OCI-LY3 (cell line): ENCODE measurements at regions not wholly inside any gene's neighbourhood (a gene's known extent, or its start where the extent isn't known, plus 50 kb on each side); places are given as distances from the start of the nearest gene placed in this dataset.

Source experiments
- H2AFZ ChIP-seq: fragments of 200-600, 300-600 bp; shearing (Covaris generic); 2 replicates; pipeline ENCODE4 v1.6.0; 2014; ENCODE audit warnings: antibody characterized with exemption, low read depth, low read length
- H3K27ac ChIP-seq: fragments of 200-600, 300-600 bp; sonication (generic); 2 replicates; pipeline ENCODE4 v1.5.1; 2014; ENCODE audit warnings: mild to moderate bottlenecking, low read length, moderate library complexity, mixed read lengths
- H3K27me3 ChIP-seq: fragments of 200-600, 300-600 bp; sonication (generic); 2 replicates; pipeline ENCODE4 v1.6.1; 2014; ENCODE audit warnings: low read depth, low read length, mixed read lengths
- H3K36me3 ChIP-seq: fragments of 200-600, 300-600 bp; sonication (generic); replicated peaks from 2 replicates; pipeline ENCODE3; 2014; ENCODE audit warnings: low read depth, low read length, mixed read lengths
- H3K4me1 ChIP-seq: fragments of 300-600, 200-600 bp; sonication (generic); 2 replicates; pipeline ENCODE4 v1.6.1; 2014; ENCODE audit warnings: low read length, mixed read lengths
- H3K4me2 ChIP-seq: fragments of 200-600, 300-600 bp; sonication (generic); 2 replicates; pipeline ENCODE4 v1.6.1; 2014; ENCODE audit warnings: low read length, mixed read lengths
- H3K4me3 ChIP-seq: fragments of 300-600, 200-600 bp; sonication (generic); 2 replicates; pipeline ENCODE4 v1.5.1; 2014; ENCODE audit warnings: antibody characterized with exemption, mild to moderate bottlenecking, low read length, moderate library complexity
- H3K79me2 ChIP-seq: fragments of 300-600, 200-600 bp; shearing (Covaris generic); 2 replicates; pipeline ENCODE4 v1.6.1; 2014; ENCODE audit warnings: mild to moderate bottlenecking, low read length, mixed read lengths
- H3K9ac ChIP-seq: fragments of 300-600, 200-600 bp; shearing (Covaris generic); 2 replicates; pipeline ENCODE4 v1.6.0; 2014; ENCODE audit warnings: mild to moderate bottlenecking, low read length, moderate library complexity
- H3K9me3 ChIP-seq: fragments of 200-600, 300-600 bp; shearing (Covaris generic); 2 replicates; pipeline ENCODE4 v1.6.1; 2014; ENCODE audit warnings: low read length, mixed read lengths; ENCODE audit not compliant: insufficient read depth
- H4K20me1 ChIP-seq: fragments of 200-600, 300-600 bp; sonication (generic); 2 replicates; pipeline ENCODE4 v1.6.1; 2016; ENCODE audit warnings: low read length, mixed read lengths; ENCODE audit not compliant: insufficient read depth
- EZH2phosphoT487 ChIP-seq: fragments of 200-600 bp; shearing (Covaris generic); IDR thresholded peaks from 2 replicates; pipeline ENCODE4 v1.6.1; 2018; ENCODE audit warnings: antibody characterized with exemption, mixed run types, low read depth
- TF ChIP-seq, protein P1 (sequence below): fragments of 200-600, 300-600 bp; sonication (generic); IDR thresholded peaks from 2 replicates; pipeline ENCODE4 v1.5.1; 2014; ENCODE audit warnings: antibody characterized with exemption, low read length, low read depth

DNA sequence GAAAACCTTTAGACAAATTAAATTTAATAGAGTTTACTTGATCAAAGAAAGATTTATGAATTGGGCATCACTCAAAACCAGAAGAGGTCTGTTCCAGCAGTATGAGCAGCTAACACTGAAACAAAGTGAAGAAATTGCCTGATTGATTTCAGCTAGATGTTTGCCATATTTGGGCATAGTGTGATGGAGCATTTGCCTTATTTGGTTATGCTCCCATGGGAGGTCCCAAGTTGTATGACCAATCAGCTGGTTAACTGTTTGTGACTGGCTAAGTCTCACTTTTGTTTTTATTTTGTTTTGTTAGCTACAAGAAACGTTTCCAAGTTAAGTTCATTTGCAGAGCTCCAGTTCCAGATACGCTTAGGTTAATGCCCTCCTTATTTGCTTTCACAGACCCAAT is 53.3 kb upstream of the LMNB1 start:
- no peaks in the 10 kb centered on the region for H3K79me2 ChIP-seq
- TF ChIP-seq, protein P1, sequence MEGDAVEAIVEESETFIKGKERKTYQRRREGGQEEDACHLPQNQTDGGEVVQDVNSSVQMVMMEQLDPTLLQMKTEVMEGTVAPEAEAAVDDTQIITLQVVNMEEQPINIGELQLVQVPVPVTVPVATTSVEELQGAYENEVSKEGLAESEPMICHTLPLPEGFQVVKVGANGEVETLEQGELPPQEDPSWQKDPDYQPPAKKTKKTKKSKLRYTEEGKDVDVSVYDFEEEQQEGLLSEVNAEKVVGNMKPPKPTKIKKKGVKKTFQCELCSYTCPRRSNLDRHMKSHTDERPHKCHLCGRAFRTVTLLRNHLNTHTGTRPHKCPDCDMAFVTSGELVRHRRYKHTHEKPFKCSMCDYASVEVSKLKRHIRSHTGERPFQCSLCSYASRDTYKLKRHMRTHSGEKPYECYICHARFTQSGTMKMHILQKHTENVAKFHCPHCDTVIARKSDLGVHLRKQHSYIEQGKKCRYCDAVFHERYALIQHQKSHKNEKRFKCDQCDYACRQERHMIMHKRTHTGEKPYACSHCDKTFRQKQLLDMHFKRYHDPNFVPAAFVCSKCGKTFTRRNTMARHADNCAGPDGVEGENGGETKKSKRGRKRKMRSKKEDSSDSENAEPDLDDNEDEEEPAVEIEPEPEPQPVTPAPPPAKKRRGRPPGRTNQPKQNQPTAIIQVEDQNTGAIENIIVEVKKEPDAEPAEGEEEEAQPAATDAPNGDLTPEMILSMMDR: no peak
- TF ChIP-seq EZH2phosphoT487: no peak
- H2AFZ ChIP-seq: no peak overlapping the region
- H3K36me3 ChIP-seq: no peaks in the 10 kb centered on the region
- H3K4me1 ChIP-seq: no peaks in the 10 kb centered on the region
- H3K4me2 ChIP-seq: no peak overlapping the region
- no peak overlapping the region for H3K4me3 ChIP-seq
- no peak overlapping the region for H3K9ac ChIP-seq
- H3K9me3 ChIP-seq: no peaks in the 10 kb centered on the region
- no peak overlapping the region for H3K27ac ChIP-seq
- no peaks in the 10 kb centered on the region for H3K27me3 ChIP-seq
- H4K20me1 ChIP-seq: no peaks in the 10 kb centered on the region
